ENCODE measurements at regions not wholly inside any gene's neighbourhood (a gene's known extent, or its start where the extent isn't known, plus 50 kb on each side); places are given as distances from the start of the nearest gene placed in this dataset.
"Not testable (repeated sequence)": the region's sequence is repeated elsewhere in the genome, so short reads cannot be mapped to it uniquely, and the experiment has no call there.

DNA sequence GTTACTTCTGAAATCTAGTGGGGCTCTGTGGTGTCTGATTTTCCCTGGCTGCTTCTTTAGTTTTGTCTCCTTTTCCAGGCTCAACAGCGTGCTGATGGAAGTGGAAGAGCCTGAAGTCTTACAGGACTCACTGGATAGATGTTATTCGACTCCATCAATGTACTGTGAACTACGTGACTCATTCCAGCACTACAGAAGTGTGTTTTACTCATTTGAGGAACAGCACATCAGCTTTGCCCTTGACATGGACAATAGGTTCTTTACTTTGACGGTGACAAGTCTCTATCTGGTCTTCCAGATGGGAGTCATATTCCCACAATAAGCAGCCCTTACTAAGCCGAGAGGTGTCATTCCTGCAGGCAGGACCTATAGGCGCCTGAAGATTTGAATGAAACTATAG lies 51.1 kb downstream of the NBPF8 start:
- not testable (repeated sequence) for H3K4me1 Mint-ChIP-seq; H3K27ac Mint-ChIP-seq; H3K9me3 Mint-ChIP-seq; H3K27me3 Mint-ChIP-seq; DNase-seq; H3K4me3 Mint-ChIP-seq; ATAC-seq; H3K36me3 Mint-ChIP-seq (ENCODE audit: low read depth)

DNA sequence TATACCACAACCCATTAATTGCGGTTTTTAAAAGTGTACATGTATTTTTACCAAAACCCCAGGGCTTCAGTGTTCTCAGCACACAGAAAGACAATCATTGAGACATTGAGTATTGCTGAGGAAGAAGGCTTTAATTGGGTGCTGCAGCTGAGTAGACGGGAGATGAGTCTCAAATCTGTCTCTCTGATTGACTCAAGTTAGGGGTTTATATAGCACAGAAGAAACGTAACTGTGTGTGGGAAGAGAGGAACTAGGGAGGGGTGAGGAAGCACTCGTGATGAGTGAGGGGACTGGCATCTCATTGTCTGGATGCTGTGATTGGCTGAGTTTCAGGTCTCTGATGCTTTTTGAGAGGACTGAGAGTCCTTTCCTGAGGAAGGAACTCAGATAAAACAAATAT lies 62.8 kb downstream of the NBPF8 start:
- not testable (repeated sequence) for H3K27me3 Mint-ChIP-seq; H3K36me3 Mint-ChIP-seq (ENCODE audit: low read depth)

GRCh38 chr1:120478400-120478799 lies 63.6 kb downstream of the NBPF8 start:
- H3K9me3 Mint-ChIP-seq; DNase-seq; H3K27ac Mint-ChIP-seq; H3K4me1 Mint-ChIP-seq; H3K27me3 Mint-ChIP-seq; ATAC-seq; H3K36me3 Mint-ChIP-seq (ENCODE audit: low read depth); H3K4me3 Mint-ChIP-seq: not testable (repeated sequence)

More for the DNA sequence above, 62.8 kb downstream of the NBPF8 start:
- not testable (repeated sequence) for H3K4me3 Mint-ChIP-seq, H3K4me1 Mint-ChIP-seq, ATAC-seq, H3K9me3 Mint-ChIP-seq, DNase-seq, H3K27ac Mint-ChIP-seq

DNA sequence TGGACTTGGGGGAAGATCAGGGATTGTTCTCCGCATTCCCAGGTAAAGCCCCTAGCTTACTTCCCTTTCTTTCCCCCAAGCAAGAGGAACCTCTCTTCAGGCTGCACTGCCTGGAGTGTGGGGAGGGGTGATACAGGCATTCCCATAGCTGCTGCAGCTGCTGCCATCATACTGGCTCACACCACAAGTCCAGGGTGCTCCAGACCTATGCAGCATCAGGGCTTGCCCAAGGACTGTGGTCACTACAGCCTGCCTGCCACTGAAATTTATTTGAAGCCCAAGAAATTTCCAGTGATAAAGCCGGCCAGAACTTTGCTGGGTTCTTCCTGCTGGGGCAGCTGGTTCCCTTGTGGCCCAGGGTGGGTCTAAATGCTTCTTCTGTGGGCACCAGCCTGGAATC lies 72.7 kb downstream of the NBPF8 start:
- not testable (repeated sequence) for DNase-seq; H3K4me3 Mint-ChIP-seq; H3K9me3 Mint-ChIP-seq; H3K36me3 Mint-ChIP-seq (ENCODE audit: low read depth); H3K27ac Mint-ChIP-seq; H3K27me3 Mint-ChIP-seq; ATAC-seq; H3K4me1 Mint-ChIP-seq

GRCh38 chr1:120489217-120489616 lies 74.4 kb downstream of the NBPF8 start:
- not testable (repeated sequence) for H3K4me3 Mint-ChIP-seq; H3K27ac Mint-ChIP-seq; H3K36me3 Mint-ChIP-seq (ENCODE audit: low read depth); H3K27me3 Mint-ChIP-seq; DNase-seq; ATAC-seq; H3K9me3 Mint-ChIP-seq; H3K4me1 Mint-ChIP-seq

DNA sequence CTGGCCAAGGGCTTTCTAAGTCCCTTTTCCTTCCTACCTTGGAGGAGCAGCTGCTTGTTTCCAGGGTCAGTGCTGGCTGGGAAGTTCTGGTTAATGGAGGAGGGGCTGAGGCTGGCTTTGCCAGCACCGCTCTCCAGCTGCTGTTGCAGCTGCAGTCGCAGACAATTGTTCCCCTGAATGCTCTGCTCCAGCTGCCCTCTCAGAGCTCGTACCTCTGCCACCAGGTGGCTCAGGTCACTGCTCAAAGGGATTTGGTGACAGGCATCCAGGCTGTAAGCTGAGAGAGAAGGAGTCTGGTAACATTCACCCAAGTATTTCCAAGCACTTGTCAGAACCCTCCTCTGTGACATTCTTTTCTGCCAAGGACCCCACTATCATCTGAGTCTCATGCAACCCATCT lies 82.3 kb downstream of the NBPF8 start:
- not testable (repeated sequence) for ATAC-seq; H3K4me3 Mint-ChIP-seq; H3K27me3 Mint-ChIP-seq; H3K9me3 Mint-ChIP-seq; H3K27ac Mint-ChIP-seq; H3K36me3 Mint-ChIP-seq (ENCODE audit: low read depth); H3K4me1 Mint-ChIP-seq; DNase-seq

- not testable (repeated sequence) for H3K4me1 Mint-ChIP-seq; H3K36me3 Mint-ChIP-seq (ENCODE audit: low read depth); H3K4me3 Mint-ChIP-seq; DNase-seq; H3K27me3 Mint-ChIP-seq; H3K27ac Mint-ChIP-seq; H3K9me3 Mint-ChIP-seq
- ATAC-seq: peak; percentile 54
Measured at GRCh38 chr1:120503284-120503683, 88.4 kb downstream of the NBPF8 start.

GRCh38 chr1:120506352-120506751 lies 91.5 kb downstream of the NBPF8 start:
- not testable (repeated sequence) for H3K9me3 Mint-ChIP-seq, ATAC-seq

GRCh38 chr1:120508351-120508750 lies 93.5 kb downstream of the NBPF8 start:
- not testable (repeated sequence) for H3K4me3 Mint-ChIP-seq, H3K27ac Mint-ChIP-seq, ATAC-seq

More at GRCh38 chr1:120506352-120506751, 91.5 kb downstream of the NBPF8 start:
- H3K27ac Mint-ChIP-seq; DNase-seq; H3K4me1 Mint-ChIP-seq; H3K36me3 Mint-ChIP-seq (ENCODE audit: low read depth); H3K4me3 Mint-ChIP-seq; H3K27me3 Mint-ChIP-seq: not testable (repeated sequence)

GRCh38 chr1:120509258-120509657 lies 94.4 kb downstream of the NBPF8 start:
- H3K27ac Mint-ChIP-seq; ATAC-seq; H3K4me3 Mint-ChIP-seq; H3K9me3 Mint-ChIP-seq; H3K36me3 Mint-ChIP-seq (ENCODE audit: low read depth); DNase-seq; H3K4me1 Mint-ChIP-seq; H3K27me3 Mint-ChIP-seq: not testable (repeated sequence)

More at GRCh38 chr1:120508351-120508750, 93.5 kb downstream of the NBPF8 start:
- H3K4me1 Mint-ChIP-seq; DNase-seq; H3K27me3 Mint-ChIP-seq; H3K9me3 Mint-ChIP-seq; H3K36me3 Mint-ChIP-seq (ENCODE audit: low read depth): not testable (repeated sequence)

- H3K36me3 Mint-ChIP-seq (ENCODE audit: low read depth); H3K9me3 Mint-ChIP-seq; DNase-seq: not testable (repeated sequence)
Measured at GRCh38 chr1:120513099-120513498, 98.3 kb downstream of the NBPF8 start.

DNA sequence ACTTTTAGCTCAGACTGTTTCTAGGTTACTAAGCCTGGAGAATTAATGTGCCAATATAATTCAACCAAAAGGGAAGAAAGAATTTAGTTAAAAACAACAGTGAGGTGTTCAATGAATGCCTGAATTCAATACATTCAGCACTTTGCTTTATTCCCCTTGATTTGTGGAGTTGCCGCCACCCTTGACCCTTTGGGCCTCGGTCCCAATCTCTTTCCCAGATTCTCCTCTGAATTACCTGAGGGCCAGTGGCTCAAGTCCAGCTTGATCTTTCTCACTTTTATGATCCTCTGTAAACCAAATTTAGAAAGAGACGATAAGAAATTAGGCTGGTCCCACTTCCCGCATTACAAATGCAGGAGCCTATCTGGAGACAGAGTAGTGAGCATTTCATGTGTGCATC lies 98.7 kb downstream of the NBPF8 start:
- H3K4me3 Mint-ChIP-seq; H3K27me3 Mint-ChIP-seq; H3K9me3 Mint-ChIP-seq; DNase-seq; H3K36me3 Mint-ChIP-seq (ENCODE audit: low read depth); H3K4me1 Mint-ChIP-seq; H3K27ac Mint-ChIP-seq; ATAC-seq: not testable (repeated sequence)

More at GRCh38 chr1:120513099-120513498, 98.3 kb downstream of the NBPF8 start:
- not testable (repeated sequence) for H3K27ac Mint-ChIP-seq, ATAC-seq, H3K4me1 Mint-ChIP-seq, H3K27me3 Mint-ChIP-seq, H3K4me3 Mint-ChIP-seq

- DNase-seq; H3K4me1 Mint-ChIP-seq; H3K27me3 Mint-ChIP-seq; H3K27ac Mint-ChIP-seq; H3K9me3 Mint-ChIP-seq; H3K4me3 Mint-ChIP-seq; H3K36me3 Mint-ChIP-seq (ENCODE audit: low read depth); ATAC-seq: not testable (repeated sequence)
Measured at GRCh38 chr1:120519196-120519595, 104.4 kb downstream of the NBPF8 start.

GRCh38 chr1:120524416-120524815 lies 109.6 kb downstream of the NBPF8 start:
- not testable (repeated sequence) for H3K4me1 Mint-ChIP-seq; ATAC-seq; H3K27ac Mint-ChIP-seq; H3K9me3 Mint-ChIP-seq; DNase-seq; H3K36me3 Mint-ChIP-seq (ENCODE audit: low read depth); H3K4me3 Mint-ChIP-seq; H3K27me3 Mint-ChIP-seq

GRCh38 chr1:120525386-120525785 lies 110.6 kb downstream of the NBPF8 start:
- H3K36me3 Mint-ChIP-seq (ENCODE audit: low read depth); H3K9me3 Mint-ChIP-seq; DNase-seq; H3K27me3 Mint-ChIP-seq; H3K4me3 Mint-ChIP-seq; H3K4me1 Mint-ChIP-seq; ATAC-seq; H3K27ac Mint-ChIP-seq: not testable (repeated sequence)

DNA sequence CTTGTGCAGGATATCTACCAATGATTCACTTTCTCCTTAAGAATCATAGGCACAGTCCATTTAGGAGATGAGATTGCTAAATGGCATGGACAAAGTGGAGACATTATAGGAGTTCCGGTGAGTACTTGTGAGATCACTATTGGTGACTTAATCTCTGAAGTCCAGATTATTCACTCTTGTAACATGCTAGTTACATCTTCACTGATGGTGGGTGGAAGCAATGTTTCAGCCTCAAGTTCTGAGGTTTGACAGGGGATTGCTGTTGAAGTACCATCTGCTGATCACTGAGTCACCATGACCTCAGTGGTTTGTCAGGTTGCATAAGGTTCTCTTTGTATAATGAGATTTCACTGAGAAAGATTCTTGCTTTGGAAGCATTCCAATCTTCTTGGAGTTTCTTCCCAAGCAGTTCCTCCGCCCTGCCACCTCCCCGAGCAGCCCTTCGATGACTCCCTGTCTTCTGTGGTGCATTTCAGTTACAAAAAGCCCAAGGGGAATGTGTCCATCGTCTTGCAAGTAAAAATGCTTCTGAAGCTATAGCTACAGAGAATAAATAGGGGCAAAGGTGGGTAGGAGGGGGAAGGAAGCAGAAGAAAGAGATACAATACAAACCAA lies 114.7 kb downstream of the NBPF8 start:
- ATAC-seq: peak; percentile 96
- H3K9me3 Mint-ChIP-seq; H3K4me3 Mint-ChIP-seq; H3K36me3 Mint-ChIP-seq (ENCODE audit: low read depth); DNase-seq; H3K27ac Mint-ChIP-seq; H3K27me3 Mint-ChIP-seq: not testable (repeated sequence)
- H3K4me1 Mint-ChIP-seq: peaks cover 13% of the 10 kb centered on the region
